Glutamatergic neuron (in vitro differentiated cells): ENCODE measurements at regions not wholly inside any gene's neighbourhood (a gene's known extent, or its start where the extent isn't known, plus 50 kb on each side); places are given as distances from the start of the nearest gene placed in this dataset.

Source experiments
- DNase-seq: peaks from one replicate; pipeline ENCODE4 v3.0.0; 2022
- H3K27ac Mint-ChIP-seq: one replicate; pipeline ENCODE4 v1.8.0; 2020; ENCODE audit warnings: mild to moderate bottlenecking, mixed read lengths, inconsistent platforms; ENCODE audit not compliant: unreplicated experiment
- H3K27me3 Mint-ChIP-seq: one replicate; pipeline ENCODE4 v1.8.0; 2020; ENCODE audit warnings: mild to moderate bottlenecking, moderate library complexity, mixed read lengths, inconsistent platforms; ENCODE audit not compliant: unreplicated experiment
- H3K36me3 Mint-ChIP-seq: one replicate; pipeline ENCODE4 v1.8.0; 2020; ENCODE audit warnings: mild to moderate bottlenecking, mixed read lengths, inconsistent platforms; ENCODE audit not compliant: unreplicated experiment
- H3K4me1 Mint-ChIP-seq: one replicate; pipeline ENCODE4 v1.8.0; 2020; ENCODE audit warnings: mild to moderate bottlenecking, low read depth, mixed read lengths, inconsistent platforms; ENCODE audit not compliant: unreplicated experiment
- H3K4me3 Mint-ChIP-seq: one replicate; pipeline ENCODE4 v1.8.0; 2020; ENCODE audit warnings: mild to moderate bottlenecking, mixed read lengths, inconsistent platforms; ENCODE audit not compliant: unreplicated experiment
- H3K9me3 Mint-ChIP-seq: one replicate; pipeline ENCODE4 v1.8.0; 2020; ENCODE audit warnings: mild to moderate bottlenecking, moderate library complexity, mixed read lengths, inconsistent platforms; ENCODE audit not compliant: unreplicated experiment
- TF ChIP-seq, protein P1 (sequence below): fragments of 200-600 bp; sonication (generic); IDR thresholded peaks from one replicate; pipeline ENCODE4 v1.5.0; 2021; ENCODE audit not compliant: partially characterized antibody, unreplicated experiment

DNA sequence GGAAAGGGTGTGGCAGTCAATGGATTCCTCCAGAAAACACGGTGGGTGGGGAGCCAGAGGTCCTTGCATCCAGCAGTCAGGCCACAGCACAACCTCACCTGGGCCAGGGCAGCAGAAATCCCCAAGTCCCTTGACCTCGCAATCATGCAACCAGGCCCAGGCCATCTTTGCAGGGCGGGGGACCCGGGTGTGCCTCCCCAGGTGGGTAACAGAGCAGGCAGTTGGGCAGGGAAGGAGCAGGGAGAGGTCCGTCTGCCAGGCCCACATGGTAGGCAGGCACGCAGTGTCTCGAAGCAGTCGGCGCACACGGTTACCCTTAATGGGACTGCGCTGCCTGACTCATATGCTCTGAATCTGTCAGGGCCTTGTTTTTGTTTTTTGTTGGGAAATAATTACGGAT, 153.0 kb downstream of the RBFOX3 start:
- Mint-ChIP-seq H3K4me3 (no peak overlapping the region), H3K9me3 (peaks cover 47% of the 10 kb centered on the region), H3K4me1 (peaks cover 52% of the 10 kb centered on the region), H3K27ac (peak overlapping the region; percentile 46), H3K36me3 (peaks cover 20% of the 10 kb centered on the region), H3K27me3 (peaks cover 32% of the 10 kb centered on the region)
- TF ChIP-seq, protein P1, sequence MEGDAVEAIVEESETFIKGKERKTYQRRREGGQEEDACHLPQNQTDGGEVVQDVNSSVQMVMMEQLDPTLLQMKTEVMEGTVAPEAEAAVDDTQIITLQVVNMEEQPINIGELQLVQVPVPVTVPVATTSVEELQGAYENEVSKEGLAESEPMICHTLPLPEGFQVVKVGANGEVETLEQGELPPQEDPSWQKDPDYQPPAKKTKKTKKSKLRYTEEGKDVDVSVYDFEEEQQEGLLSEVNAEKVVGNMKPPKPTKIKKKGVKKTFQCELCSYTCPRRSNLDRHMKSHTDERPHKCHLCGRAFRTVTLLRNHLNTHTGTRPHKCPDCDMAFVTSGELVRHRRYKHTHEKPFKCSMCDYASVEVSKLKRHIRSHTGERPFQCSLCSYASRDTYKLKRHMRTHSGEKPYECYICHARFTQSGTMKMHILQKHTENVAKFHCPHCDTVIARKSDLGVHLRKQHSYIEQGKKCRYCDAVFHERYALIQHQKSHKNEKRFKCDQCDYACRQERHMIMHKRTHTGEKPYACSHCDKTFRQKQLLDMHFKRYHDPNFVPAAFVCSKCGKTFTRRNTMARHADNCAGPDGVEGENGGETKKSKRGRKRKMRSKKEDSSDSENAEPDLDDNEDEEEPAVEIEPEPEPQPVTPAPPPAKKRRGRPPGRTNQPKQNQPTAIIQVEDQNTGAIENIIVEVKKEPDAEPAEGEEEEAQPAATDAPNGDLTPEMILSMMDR, result no peak
- DNase-seq, result no peak

DNA sequence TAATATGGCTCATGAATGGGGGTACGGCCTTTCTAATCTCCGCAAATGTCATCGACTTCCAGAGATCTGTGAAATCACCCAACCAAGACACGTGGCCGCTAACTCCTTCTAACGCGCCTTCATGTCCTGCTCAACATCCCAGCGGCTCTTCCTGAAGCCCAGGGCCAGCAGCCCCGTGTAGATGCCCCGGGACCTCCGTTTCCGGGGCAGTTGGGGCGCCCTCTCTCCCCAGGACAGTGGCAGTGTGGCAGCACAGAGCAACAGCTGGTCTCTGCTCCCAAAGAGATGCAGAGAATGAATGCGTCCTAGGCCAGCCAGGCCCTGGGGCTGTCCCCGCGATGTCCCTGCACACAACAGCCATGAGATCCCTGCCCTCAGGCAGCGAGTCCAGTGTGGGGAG, 153.5 kb downstream of the RBFOX3 start:
- peaks cover 44% of the 10 kb centered on the region for H3K9me3 Mint-ChIP-seq
- TF ChIP-seq, protein P1, result no peak
- H3K36me3 Mint-ChIP-seq, result peaks cover 16% of the 10 kb centered on the region
- no peak overlapping the region for H3K4me3 Mint-ChIP-seq
- peaks cover 31% of the 10 kb centered on the region for H3K27me3 Mint-ChIP-seq
- no peak for DNase-seq
- H3K4me1 Mint-ChIP-seq, result peaks cover 49% of the 10 kb centered on the region
- H3K27ac Mint-ChIP-seq, result no peak overlapping the region

DNA sequence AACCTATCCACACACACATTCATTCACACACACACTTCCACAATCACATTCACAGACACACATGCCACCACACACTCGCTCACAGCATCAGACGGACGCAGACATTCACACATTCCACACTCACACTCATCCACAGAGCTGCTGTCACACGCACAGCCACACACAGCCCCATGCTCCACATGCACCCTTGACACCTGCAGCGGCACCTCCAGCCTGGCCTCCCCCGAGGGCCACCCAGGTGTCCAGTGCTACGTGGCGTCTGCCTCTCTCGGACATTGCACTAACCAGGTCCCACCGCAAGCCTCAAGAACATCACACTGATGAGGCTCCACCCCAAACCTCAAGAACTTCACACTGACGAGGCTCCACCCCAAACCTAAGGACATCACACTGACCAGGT, 155.2 kb downstream of the RBFOX3 start:
- Mint-ChIP-seq H3K27ac (no peak overlapping the region), H3K36me3 (peaks cover 10% of the 10 kb centered on the region)

DNA sequence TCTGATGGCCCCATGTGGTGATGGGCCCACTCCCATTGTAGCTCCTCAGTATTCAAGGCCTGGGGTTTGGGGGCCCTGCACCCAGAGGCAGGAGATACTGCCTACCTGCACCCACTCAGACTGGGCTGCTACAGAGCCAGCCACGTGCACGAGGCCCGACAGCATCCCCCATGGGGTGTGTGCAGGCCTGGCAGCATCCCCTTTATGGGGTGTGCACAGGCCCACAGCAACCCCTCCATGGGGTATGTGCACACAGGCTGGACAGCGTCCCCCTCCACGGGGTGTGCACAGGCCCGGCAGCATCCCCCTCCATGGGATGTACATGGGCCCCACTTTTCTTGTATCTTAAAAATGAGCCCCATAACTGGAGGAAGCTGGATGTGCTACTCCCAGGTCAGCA, 156.0 kb downstream of the RBFOX3 start:
- Mint-ChIP-seq H3K27ac (no peak overlapping the region), H3K27me3 (peaks cover 27% of the 10 kb centered on the region), H3K4me1 (peaks cover 50% of the 10 kb centered on the region), H3K36me3 (peaks cover 10% of the 10 kb centered on the region), H3K9me3 (peaks cover 35% of the 10 kb centered on the region), H3K4me3 (no peak overlapping the region)
- TF ChIP-seq, protein P1, result no peak
- no peak for DNase-seq

More for the DNA sequence above, 155.2 kb downstream of the RBFOX3 start:
- no peak for DNase-seq
- peaks cover 32% of the 10 kb centered on the region for H3K27me3 Mint-ChIP-seq
- peaks cover 37% of the 10 kb centered on the region for H3K9me3 Mint-ChIP-seq
- H3K4me1 Mint-ChIP-seq, result peaks cover 50% of the 10 kb centered on the region
- TF ChIP-seq, protein P1, result no peak
- peak overlapping the region; percentile 7 for H3K4me3 Mint-ChIP-seq

DNA sequence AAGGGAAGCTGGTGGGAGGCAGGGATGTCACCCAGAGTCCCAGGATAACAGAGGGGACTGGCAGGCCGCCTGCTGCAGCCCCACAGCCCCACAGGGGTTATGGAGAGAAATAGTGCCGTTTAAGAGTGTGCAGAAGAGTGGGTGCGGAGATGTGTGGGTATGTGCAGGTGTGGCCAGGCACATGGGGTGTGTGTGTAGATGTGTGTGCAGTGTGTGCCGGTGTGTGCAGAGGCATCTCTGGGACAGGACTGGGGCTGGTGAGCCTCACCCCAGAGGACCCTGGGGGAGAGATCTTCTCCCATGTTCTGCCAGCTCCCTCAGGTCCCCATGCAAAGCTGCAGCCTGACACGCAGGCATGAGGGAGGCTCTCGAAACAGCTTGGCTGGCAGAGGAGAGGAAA, 157.4 kb downstream of the RBFOX3 start:
- TF ChIP-seq, protein P1, result no peak
- Mint-ChIP-seq H3K27me3 (peaks cover 29% of the 10 kb centered on the region), H3K27ac (no peak overlapping the region), H3K4me3 (no peak overlapping the region), H3K9me3 (peaks cover 33% of the 10 kb centered on the region), H3K4me1 (peaks cover 43% of the 10 kb centered on the region), H3K36me3 (peaks cover 10% of the 10 kb centered on the region)
- no peak for DNase-seq
